HEK293 (cell line): ENCODE measurements at regions not wholly inside any gene's neighbourhood (a gene's known extent, or its start where the extent isn't known, plus 50 kb on each side); places are given as distances from the start of the nearest gene placed in this dataset.

ENCODE experiments used
- CTCF ChIP-seq: fragments of 450-650 bp; formaldehyde crosslinking; IDR thresholded peaks from 2 replicates; pipeline ENCODE4 v1.5.1; 2016; ENCODE audit warnings: missing biosample characterization, missing genetic modification characterization
- ZBTB20 ChIP-seq: fragments of 450-650 bp; formaldehyde crosslinking; IDR thresholded peaks from 2 replicates; pipeline ENCODE4 v1.5.1; 2016; ENCODE audit warnings: missing biosample characterization, missing genetic modification characterization
- ZFP37 ChIP-seq: fragments of 450-650 bp; formaldehyde crosslinking; IDR thresholded peaks from 2 replicates; pipeline ENCODE4 v1.5.1; 2016; ENCODE audit warnings: missing biosample characterization, missing genetic modification characterization
- ZNF138 ChIP-seq: fragments of 450-650 bp; formaldehyde crosslinking; IDR thresholded peaks from 2 replicates; pipeline ENCODE4 v1.5.1; 2016; ENCODE audit warnings: missing biosample characterization, missing genetic modification characterization, borderline replicate concordance
- ZNF391 ChIP-seq: fragments of 450-650 bp; formaldehyde crosslinking; IDR thresholded peaks from 2 replicates; pipeline ENCODE4 v1.5.1; 2016; ENCODE audit warnings: low read depth, missing biosample characterization, missing genetic modification characterization, borderline replicate concordance
- ZNF416 ChIP-seq: fragments of 450-650 bp; formaldehyde crosslinking; IDR thresholded peaks from 2 replicates; pipeline ENCODE4 v1.5.1; 2016; ENCODE audit warnings: missing biosample characterization, missing genetic modification characterization
- ZNF707 ChIP-seq: fragments of 450-650 bp; formaldehyde crosslinking; IDR thresholded peaks from 2 replicates; pipeline ENCODE4 v1.5.1; 2016; ENCODE audit warnings: missing biosample characterization, missing genetic modification characterization
- ZNF830 ChIP-seq: fragments of 450-650 bp; IDR thresholded peaks from 2 replicates; pipeline ENCODE4 v1.5.0; 2018; ENCODE audit warnings: missing biosample characterization, missing genetic modification characterization, low read depth, mild to moderate bottlenecking, moderate library complexity
- ZNF837 ChIP-seq: fragments of 450-650 bp; formaldehyde crosslinking; IDR thresholded peaks from 2 replicates; pipeline ENCODE4 v1.5.1; 2016; ENCODE audit warnings: missing biosample characterization, missing genetic modification characterization
- TF ChIP-seq, protein P1 (sequence below): sonication (generic); formaldehyde crosslinking; IDR thresholded peaks from 2 replicates; pipeline ENCODE4 v1.8.1; 2022; ENCODE audit warnings: mild to moderate bottlenecking, moderate library complexity, missing genetic modification reagents

GRCh38 chr4:173699841-173700475 lies 169.9 kb upstream of the HAND2 start:
- no peak for TF ChIP-seq ZNF391 (tag by site-specific recombination)
- no peak for TF ChIP-seq CTCF (tag by site-specific recombination)
- no peak for TF ChIP-seq ZBTB20
- no peak for TF ChIP-seq ZNF837 (tag by site-specific recombination)
- no peak for TF ChIP-seq ZFP37
- TF ChIP-seq ZNF416 (tag by site-specific recombination), result no peak
- no peak for TF ChIP-seq ZNF138 (tag by site-specific recombination)
- no peak for TF ChIP-seq ZNF830 (tag by site-specific recombination)
- TF ChIP-seq, protein P1, sequence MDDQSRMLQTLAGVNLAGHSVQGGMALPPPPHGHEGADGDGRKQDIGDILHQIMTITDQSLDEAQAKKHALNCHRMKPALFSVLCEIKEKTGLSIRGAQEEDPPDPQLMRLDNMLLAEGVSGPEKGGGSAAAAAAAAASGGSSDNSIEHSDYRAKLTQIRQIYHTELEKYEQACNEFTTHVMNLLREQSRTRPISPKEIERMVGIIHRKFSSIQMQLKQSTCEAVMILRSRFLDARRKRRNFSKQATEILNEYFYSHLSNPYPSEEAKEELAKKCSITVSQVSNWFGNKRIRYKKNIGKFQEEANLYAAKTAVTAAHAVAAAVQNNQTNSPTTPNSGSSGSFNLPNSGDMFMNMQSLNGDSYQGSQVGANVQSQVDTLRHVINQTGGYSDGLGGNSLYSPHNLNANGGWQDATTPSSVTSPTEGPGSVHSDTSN (CRISPR knock-in tag), result no peak
- no peak for TF ChIP-seq ZNF707
